ENCODE measurements at regions not wholly inside any gene's neighbourhood (a gene's known extent, or its start where the extent isn't known, plus 50 kb on each side); places are given as distances from the start of the nearest gene placed in this dataset.
A peak's percentile ranks its signal among the peaks of the same experiment; 100 is the strongest.
"Not testable (repeated sequence)": the region's sequence is repeated elsewhere in the genome, so short reads cannot be mapped to it uniquely, and the experiment has no call there.

GRCh38 chr10:3556191-3557017 is 228.6 kb downstream of the KLF6 start:
- DNase-seq; H3K27ac Mint-ChIP-seq; ATAC-seq (ENCODE audit: low read depth in 2 of 2): not testable (repeated sequence)

GRCh38 chr10:3554121-3554522 is 230.9 kb downstream of the KLF6 start:
- Histone ChIP-seq H3K4me1 (ENCODE audit: control insufficient read depth, insufficient read depth, low read length, poor library complexity, severe bottlenecking) (peaks cover 3% of the 10 kb centered on the region), H3K9me3 (ENCODE audit: control insufficient read depth in 2 of 2, low read length in 2 of 2) (no peaks in the 10 kb centered on the region), H3K4me3 (ENCODE audit: low read depth, low read length) (no peak overlapping the region), H3K27me3 (ENCODE audit: control insufficient read depth, insufficient read depth, low read length) (no peaks in the 10 kb centered on the region), H3K36me3 (ENCODE audit: control insufficient read depth, insufficient read depth, low read length) (no peaks in the 10 kb centered on the region), H3K27ac (ENCODE audit: insufficient read depth, low read length, poor library complexity, severe bottlenecking) (no peak overlapping the region)
- ATAC-seq (ENCODE audit: low read depth in 2 of 2) (peak in 1 of 2 donors; percentile 52), DNase-seq (no peak)
- H3K9me3 Mint-ChIP-seq = no peaks in the 10 kb centered on the region
- H3K4me3 Mint-ChIP-seq = no peak overlapping the region
- no peaks in the 10 kb centered on the region for H3K36me3 Mint-ChIP-seq
- peaks cover 4 to 14% (median 8%) of the 10 kb centered on the region in 4 donors for H3K4me1 Mint-ChIP-seq
- peaks cover 9% of the 10 kb centered on the region for H3K27me3 Mint-ChIP-seq
- peak overlapping the region in 2 of 3 donors; percentile 3 to 79 for H3K27ac Mint-ChIP-seq

More at GRCh38 chr10:3556191-3557017, 228.6 kb downstream of the KLF6 start:
- not testable (repeated sequence) for H3K4me3 Mint-ChIP-seq; H3K27ac ChIP-seq (ENCODE audit: insufficient read depth, low read length, poor library complexity, severe bottlenecking); H3K36me3 Mint-ChIP-seq; H3K27me3 Mint-ChIP-seq; H3K4me3 ChIP-seq (ENCODE audit: low read depth, low read length); H3K4me1 ChIP-seq (ENCODE audit: control insufficient read depth, insufficient read depth, low read length, poor library complexity, severe bottlenecking); H3K27me3 ChIP-seq (ENCODE audit: control insufficient read depth, insufficient read depth, low read length); H3K9me3 ChIP-seq (ENCODE audit: control insufficient read depth in 2 of 2, low read length in 2 of 2); H3K36me3 ChIP-seq (ENCODE audit: control insufficient read depth, insufficient read depth, low read length); H3K9me3 Mint-ChIP-seq
- H3K4me1 Mint-ChIP-seq = peaks cover 2 to 14% (median 6%) of the 10 kb centered on the region in 4 donors

GRCh38 chr10:3552281-3552680 is 232.7 kb downstream of the KLF6 start:
- peak overlapping the region in 1 of 3 donors; percentile 67 for H3K27ac Mint-ChIP-seq

GRCh38 chr10:3551761-3552160 is 233.2 kb downstream of the KLF6 start:
- H3K9me3 Mint-ChIP-seq = peaks cover 0 to 5% (median 1%) of the 10 kb centered on the region in 7 donors
- H3K27ac ChIP-seq (ENCODE audit: insufficient read depth, low read length, poor library complexity, severe bottlenecking) = no peak overlapping the region
- H3K36me3 Mint-ChIP-seq = no peaks in the 10 kb centered on the region
- ATAC-seq (ENCODE audit: low read depth in 2 of 2) (no peak), DNase-seq (no peak)
- peaks cover 9% of the 10 kb centered on the region for H3K27me3 Mint-ChIP-seq
- H3K36me3 ChIP-seq (ENCODE audit: control insufficient read depth, insufficient read depth, low read length) = no peaks in the 10 kb centered on the region
- H3K4me1 ChIP-seq (ENCODE audit: control insufficient read depth, insufficient read depth, low read length, poor library complexity, severe bottlenecking) = peaks cover 3% of the 10 kb centered on the region
- H3K4me1 Mint-ChIP-seq = peaks cover 4 to 13% (median 8%) of the 10 kb centered on the region in 4 donors
- no peak overlapping the region for H3K4me3 ChIP-seq (ENCODE audit: low read depth, low read length)
- no peak overlapping the region for H3K4me3 Mint-ChIP-seq
- H3K27me3 ChIP-seq (ENCODE audit: control insufficient read depth, insufficient read depth, low read length) = no peaks in the 10 kb centered on the region
- no peak overlapping the region for H3K27ac Mint-ChIP-seq
- H3K9me3 ChIP-seq (ENCODE audit: control insufficient read depth in 2 of 2, low read length in 2 of 2) = no peaks in the 10 kb centered on the region

More at GRCh38 chr10:3552281-3552680, 232.7 kb downstream of the KLF6 start:
- ATAC-seq (ENCODE audit: low read depth in 2 of 2) (no peak), DNase-seq (no peak)
- Mint-ChIP-seq H3K36me3 (no peaks in the 10 kb centered on the region), H3K27me3 (peaks cover 9% of the 10 kb centered on the region), H3K4me3 (no peak overlapping the region), H3K4me1 (peaks cover 4 to 14% (median 8%) of the 10 kb centered on the region in 4 donors), H3K9me3 (peaks cover 0 to 5% (median 1%) of the 10 kb centered on the region in 7 donors)
- Histone ChIP-seq H3K27ac (ENCODE audit: insufficient read depth, low read length, poor library complexity, severe bottlenecking) (no peak overlapping the region), H3K4me3 (ENCODE audit: low read depth, low read length) (no peak overlapping the region), H3K9me3 (ENCODE audit: control insufficient read depth in 2 of 2, low read length in 2 of 2) (no peaks in the 10 kb centered on the region), H3K36me3 (ENCODE audit: control insufficient read depth, insufficient read depth, low read length) (no peaks in the 10 kb centered on the region), H3K27me3 (ENCODE audit: control insufficient read depth, insufficient read depth, low read length) (no peaks in the 10 kb centered on the region), H3K4me1 (ENCODE audit: control insufficient read depth, insufficient read depth, low read length, poor library complexity, severe bottlenecking) (peaks cover 3% of the 10 kb centered on the region)

GRCh38 chr10:3549118-3549517 is 235.9 kb downstream of the KLF6 start:
- H3K4me3 ChIP-seq (ENCODE audit: low read depth, low read length) = no peak overlapping the region
- no peaks in the 10 kb centered on the region for H3K36me3 ChIP-seq (ENCODE audit: control insufficient read depth, insufficient read depth, low read length)
- Mint-ChIP-seq H3K4me3 (no peak overlapping the region), H3K27me3 (peaks cover 12% of the 10 kb centered on the region), H3K4me1 (peaks cover 0 to 6% (median 2%) of the 10 kb centered on the region in 4 donors), H3K36me3 (no peaks in the 10 kb centered on the region), H3K9me3 (peaks cover 0 to 6% (median 3%) of the 10 kb centered on the region in 7 donors), H3K27ac (no peak overlapping the region)
- no peaks in the 10 kb centered on the region for H3K9me3 ChIP-seq (ENCODE audit: control insufficient read depth in 2 of 2, low read length in 2 of 2)
- ATAC-seq (ENCODE audit: low read depth in 2 of 2) = no peak
- peaks cover 1% of the 10 kb centered on the region for H3K4me1 ChIP-seq (ENCODE audit: control insufficient read depth, insufficient read depth, low read length, poor library complexity, severe bottlenecking)
- H3K27me3 ChIP-seq (ENCODE audit: control insufficient read depth, insufficient read depth, low read length) = no peaks in the 10 kb centered on the region
- H3K27ac ChIP-seq (ENCODE audit: insufficient read depth, low read length, poor library complexity, severe bottlenecking) = no peak overlapping the region
- no peak for DNase-seq

- H3K36me3 ChIP-seq (ENCODE audit: control insufficient read depth, insufficient read depth, low read length) = no peaks in the 10 kb centered on the region
- Mint-ChIP-seq H3K27me3 (peaks cover 14% of the 10 kb centered on the region), H3K4me1 (peaks cover 0 to 4% (median under 1%) of the 10 kb centered on the region in 4 donors), H3K27ac (no peak overlapping the region), H3K36me3 (no peaks in the 10 kb centered on the region), H3K4me3 (no peak overlapping the region), H3K9me3 (peaks cover 0 to 6% (median 3%) of the 10 kb centered on the region in 7 donors)
- H3K4me3 ChIP-seq (ENCODE audit: low read depth, low read length) = no peak overlapping the region
- H3K9me3 ChIP-seq (ENCODE audit: control insufficient read depth in 2 of 2, low read length in 2 of 2) = no peaks in the 10 kb centered on the region
- no peaks in the 10 kb centered on the region for H3K4me1 ChIP-seq (ENCODE audit: control insufficient read depth, insufficient read depth, low read length, poor library complexity, severe bottlenecking)
- DNase-seq (no peak), ATAC-seq (ENCODE audit: low read depth in 2 of 2) (no peak)
- no peaks in the 10 kb centered on the region for H3K27me3 ChIP-seq (ENCODE audit: control insufficient read depth, insufficient read depth, low read length)
- H3K27ac ChIP-seq (ENCODE audit: insufficient read depth, low read length, poor library complexity, severe bottlenecking) = no peak overlapping the region
These were observed 236.3 kb downstream of the KLF6 start for GRCh38 chr10:3548702-3549101.

GRCh38 chr10:3548076-3548475 is 236.9 kb downstream of the KLF6 start:
- no peak for DNase-seq
- Mint-ChIP-seq H3K36me3 (no peaks in the 10 kb centered on the region), H3K27me3 (peaks cover 14% of the 10 kb centered on the region), H3K4me3 (no peak overlapping the region), H3K9me3 (peaks cover 0 to 6% (median 3%) of the 10 kb centered on the region in 7 donors), H3K4me1 (peaks cover 0 to 4% (median under 1%) of the 10 kb centered on the region in 4 donors), H3K27ac (no peak overlapping the region)
- no peaks in the 10 kb centered on the region for H3K36me3 ChIP-seq (ENCODE audit: control insufficient read depth, insufficient read depth, low read length)
- ATAC-seq (ENCODE audit: low read depth in 2 of 2) = no peak
- H3K9me3 ChIP-seq (ENCODE audit: control insufficient read depth in 2 of 2, low read length in 2 of 2) = no peaks in the 10 kb centered on the region
- no peaks in the 10 kb centered on the region for H3K4me1 ChIP-seq (ENCODE audit: control insufficient read depth, insufficient read depth, low read length, poor library complexity, severe bottlenecking)
- no peaks in the 10 kb centered on the region for H3K27me3 ChIP-seq (ENCODE audit: control insufficient read depth, insufficient read depth, low read length)
- no peak overlapping the region for H3K4me3 ChIP-seq (ENCODE audit: low read depth, low read length)
- H3K27ac ChIP-seq (ENCODE audit: insufficient read depth, low read length, poor library complexity, severe bottlenecking) = no peak overlapping the region

GRCh38 chr10:3544561-3544960 is 240.4 kb downstream of the KLF6 start:
- Mint-ChIP-seq H3K4me3 (no peak overlapping the region), H3K27ac (no peak overlapping the region), H3K36me3 (no peaks in the 10 kb centered on the region), H3K9me3 (peaks cover 0 to 6% (median 3%) of the 10 kb centered on the region in 7 donors), H3K27me3 (peaks cover 14% of the 10 kb centered on the region), H3K4me1 (peaks cover 0 to 2% (median 0%) of the 10 kb centered on the region in 4 donors)
- Histone ChIP-seq H3K36me3 (ENCODE audit: control insufficient read depth, insufficient read depth, low read length) (no peaks in the 10 kb centered on the region), H3K9me3 (ENCODE audit: control insufficient read depth in 2 of 2, low read length in 2 of 2) (no peaks in the 10 kb centered on the region), H3K4me3 (ENCODE audit: low read depth, low read length) (no peak overlapping the region), H3K4me1 (ENCODE audit: control insufficient read depth, insufficient read depth, low read length, poor library complexity, severe bottlenecking) (no peaks in the 10 kb centered on the region), H3K27ac (ENCODE audit: insufficient read depth, low read length, poor library complexity, severe bottlenecking) (no peak overlapping the region), H3K27me3 (ENCODE audit: control insufficient read depth, insufficient read depth, low read length) (no peaks in the 10 kb centered on the region)
- ATAC-seq (ENCODE audit: low read depth in 2 of 2) (no peak), DNase-seq (no peak)
